Activated naive CD4-positive, alpha-beta T cell (primary cell): ENCODE measurements at regions not wholly inside any gene's neighbourhood (a gene's known extent, or its start where the extent isn't known, plus 50 kb on each side); places are given as distances from the start of the nearest gene placed in this dataset.

Source experiments
- DNase-seq, 4 experiments: peaks; one replicate each; lab custom pipeline; 2025; lab: John Stamatoyannopoulos, UW

DNA sequence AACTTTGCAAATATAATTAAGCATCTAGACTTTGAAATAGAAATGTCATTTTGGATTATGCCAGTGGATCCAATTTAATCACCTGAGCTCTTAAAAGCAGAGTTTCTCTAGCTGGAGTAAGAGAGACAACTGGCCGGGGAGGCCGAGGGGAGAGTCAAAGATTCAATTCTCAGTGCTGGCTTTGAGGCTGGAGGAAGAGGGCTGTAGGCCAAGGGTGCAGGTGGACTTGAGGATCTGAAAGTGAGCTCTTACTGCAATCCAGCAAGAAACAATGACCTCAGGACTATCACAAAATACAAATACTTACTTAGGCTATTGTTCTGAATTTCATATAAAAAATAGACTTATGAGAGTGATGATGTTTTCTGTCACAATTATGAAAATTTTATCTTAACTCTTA, 814.5 kb downstream of the CBLN2 start:
- DNase-seq: no peak

DNA sequence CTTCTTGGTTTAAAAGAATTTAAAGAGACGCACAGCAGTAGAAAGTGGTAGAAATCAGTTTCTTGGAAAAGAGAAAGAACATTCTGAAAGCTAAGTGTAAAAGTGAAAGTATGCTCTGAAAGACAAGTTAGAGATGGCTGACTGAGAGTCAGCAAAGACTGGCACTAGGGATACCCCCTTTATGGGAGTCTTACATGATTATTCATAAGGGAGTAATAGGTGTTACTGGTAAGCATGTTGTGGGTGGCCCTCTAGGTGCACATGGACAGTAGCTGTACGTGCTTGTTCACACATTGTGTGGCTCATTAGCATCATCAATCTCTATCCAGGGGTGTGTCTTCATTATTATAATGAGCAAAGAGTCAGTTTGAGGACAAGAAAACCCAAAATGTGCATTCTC, 816.2 kb downstream of the CBLN2 start:
- no peak for DNase-seq

DNA sequence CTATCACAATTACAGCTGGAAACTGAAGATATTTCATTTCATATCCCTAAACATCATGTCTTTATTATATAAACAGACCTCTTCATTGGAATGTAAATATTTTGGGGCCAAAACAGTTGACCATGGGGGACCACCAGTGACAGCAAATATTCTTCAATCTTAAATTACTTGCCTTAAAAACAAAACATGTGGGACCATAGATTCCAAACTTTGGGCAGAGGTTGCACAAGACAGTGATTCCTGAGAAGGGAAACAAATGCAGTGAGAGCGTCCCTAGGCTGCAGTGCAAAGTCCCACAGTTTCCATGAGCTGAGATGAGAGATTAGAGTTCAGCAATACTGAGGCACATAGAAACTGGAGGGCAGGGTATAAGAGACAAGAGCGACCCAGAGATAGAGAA, 818.9 kb downstream of the CBLN2 start:
- DNase-seq: no peak

DNA sequence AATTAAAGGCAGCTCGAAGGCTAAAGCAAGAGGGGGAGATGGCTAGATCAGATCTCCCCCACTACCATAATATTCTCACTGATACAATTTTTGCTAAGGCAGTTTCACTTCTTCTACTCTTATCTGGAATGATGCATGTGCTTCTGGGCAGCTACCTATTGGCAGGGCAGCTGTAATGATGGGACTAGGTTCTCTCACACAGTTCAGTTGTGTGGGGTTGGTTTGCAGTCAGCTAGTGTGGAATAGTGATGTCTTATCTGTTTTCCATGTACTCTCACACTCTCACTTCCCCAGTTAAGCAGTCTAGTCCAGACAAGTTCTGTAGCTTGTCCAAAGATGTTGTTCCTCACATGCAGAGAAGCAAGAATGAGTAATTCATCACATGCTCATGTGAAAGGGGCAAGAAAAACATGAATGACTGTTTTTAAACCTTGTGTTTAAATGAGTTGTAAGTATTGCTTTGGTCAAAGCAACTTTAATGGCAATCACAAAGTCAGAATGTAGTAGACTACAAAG, 836.1 kb downstream of the CBLN2 start:
- DNase-seq: no peak

DNA sequence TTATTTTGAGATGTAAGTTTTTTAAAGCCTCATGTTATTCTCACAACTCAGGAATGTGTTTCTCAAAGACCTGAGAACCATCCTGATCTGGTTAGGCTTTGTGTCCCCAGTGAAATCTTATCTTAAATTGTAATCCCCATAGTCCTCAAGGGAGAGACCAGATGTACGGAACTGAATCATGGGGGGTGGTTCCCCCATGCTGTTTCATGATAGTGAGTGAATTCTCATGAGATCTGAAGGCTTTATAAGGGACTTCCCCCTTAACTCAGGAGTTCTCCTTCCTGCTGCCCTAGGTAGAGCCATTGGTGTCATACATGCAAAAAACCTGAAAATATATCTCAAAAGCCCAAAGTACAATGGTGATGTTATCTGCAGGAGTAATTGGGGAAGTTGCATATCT, 836.7 kb downstream of the CBLN2 start:
- no peak for DNase-seq

DNA sequence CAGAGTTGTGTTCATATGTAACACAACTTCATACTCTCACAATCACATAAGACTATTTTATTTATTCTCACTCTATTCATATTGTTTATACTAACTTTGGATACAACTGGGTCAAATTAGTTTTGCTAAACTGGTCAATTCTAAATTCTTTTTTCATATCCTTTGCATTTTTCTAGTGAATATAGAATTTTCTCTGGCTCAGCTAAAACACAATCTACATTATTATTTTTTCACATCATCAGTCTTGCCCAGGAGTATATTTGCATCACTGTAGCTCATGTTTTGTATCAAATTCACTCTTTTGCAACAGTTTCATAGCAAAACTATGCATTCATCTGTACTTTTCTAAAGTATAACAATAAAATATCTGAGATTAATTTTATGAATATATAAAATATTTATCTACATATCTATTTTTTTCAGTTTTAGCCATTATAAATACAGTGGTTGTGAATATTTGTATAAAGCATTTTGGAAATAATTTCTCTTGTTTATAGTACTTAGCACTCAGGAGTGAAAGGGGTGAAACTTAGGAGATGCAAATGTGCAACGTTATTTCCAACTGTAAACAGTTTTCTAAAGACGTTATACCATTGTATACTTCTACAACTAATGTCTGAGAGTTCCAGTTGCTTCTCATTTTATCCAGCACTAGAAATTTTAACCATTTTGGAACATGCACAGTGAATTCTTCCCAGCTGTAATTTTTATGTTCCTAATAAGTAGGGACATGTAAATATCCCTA, 854.6 kb downstream of the CBLN2 start:
- DNase-seq: no peak

DNA sequence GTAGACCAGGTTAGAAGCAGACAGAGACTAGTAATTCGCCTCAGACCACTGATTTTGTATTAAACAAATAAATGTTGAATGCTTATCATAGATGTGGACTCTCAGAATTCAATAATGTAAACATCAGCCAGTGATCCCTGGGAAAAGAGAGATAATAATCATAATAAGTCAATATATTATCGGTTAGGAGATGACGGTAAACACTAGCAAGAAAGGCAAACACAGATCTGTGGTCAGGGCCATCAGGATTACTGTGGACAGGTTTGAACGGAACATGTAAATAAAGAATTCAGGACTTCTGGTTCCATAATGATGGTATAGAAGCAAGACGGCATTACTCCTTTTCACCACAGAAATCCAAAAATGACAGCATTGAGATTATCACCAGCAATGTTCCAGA, 861.6 kb downstream of the CBLN2 start:
- DNase-seq: no peak

DNA sequence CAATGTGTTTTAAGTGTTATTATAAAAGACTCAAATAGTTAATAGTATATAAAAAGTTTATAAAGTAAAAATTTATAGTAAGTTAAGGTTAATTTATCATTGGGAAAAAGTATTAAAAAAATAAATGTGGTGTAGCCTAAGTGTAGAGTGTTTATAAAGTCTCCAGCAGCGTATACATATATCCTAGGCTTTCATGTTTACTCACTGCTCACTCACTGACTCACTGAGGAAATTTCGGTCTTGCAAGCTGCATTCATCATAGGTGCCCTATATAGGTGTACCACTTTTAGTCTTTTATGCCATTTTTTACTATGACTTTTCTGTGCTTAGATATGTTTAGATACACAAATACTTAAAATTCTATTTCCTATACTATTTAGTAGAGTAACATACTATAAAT, 866.0 kb downstream of the CBLN2 start:
- no peak for DNase-seq

DNA sequence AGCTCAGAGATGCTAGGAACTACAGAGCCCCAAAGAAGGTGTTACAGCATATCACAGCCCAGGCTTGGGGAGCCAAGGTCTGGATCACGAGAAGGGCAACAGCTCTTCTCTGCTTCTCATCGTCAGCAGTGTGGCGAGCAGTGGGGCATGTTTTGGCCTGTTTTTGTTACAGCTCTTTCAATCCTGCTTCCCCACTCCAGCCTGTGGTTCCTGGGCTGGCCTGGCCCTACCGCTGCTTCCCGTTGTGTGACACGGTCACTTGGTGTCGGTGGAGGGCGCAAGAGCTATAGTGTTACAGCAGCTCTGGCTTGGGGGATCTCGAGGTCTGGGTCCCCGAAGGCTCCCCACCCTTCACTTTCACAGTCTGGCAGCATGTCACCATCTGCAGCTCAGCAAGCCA, 870.2 kb downstream of the CBLN2 start:
- DNase-seq: no peak

DNA sequence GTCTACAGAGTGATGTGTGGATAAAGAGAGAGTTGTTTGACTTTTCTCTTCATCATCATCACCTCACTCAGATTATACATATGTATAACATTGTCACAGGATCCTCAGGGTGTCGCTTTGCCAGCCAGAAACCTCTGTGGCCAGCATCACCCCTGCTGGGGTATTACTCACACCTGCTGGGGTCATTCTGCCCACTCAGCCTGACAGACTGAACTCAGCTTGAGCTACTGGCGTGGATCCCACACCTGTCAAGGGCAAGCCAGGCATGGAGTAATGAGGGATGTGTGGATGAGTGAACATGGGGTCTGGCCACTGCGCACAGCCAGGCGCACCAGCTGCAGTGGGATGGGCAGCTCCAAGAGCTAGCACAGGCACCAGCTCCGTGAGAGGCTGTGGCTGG, 870.6 kb downstream of the CBLN2 start:
- no peak for DNase-seq

DNA sequence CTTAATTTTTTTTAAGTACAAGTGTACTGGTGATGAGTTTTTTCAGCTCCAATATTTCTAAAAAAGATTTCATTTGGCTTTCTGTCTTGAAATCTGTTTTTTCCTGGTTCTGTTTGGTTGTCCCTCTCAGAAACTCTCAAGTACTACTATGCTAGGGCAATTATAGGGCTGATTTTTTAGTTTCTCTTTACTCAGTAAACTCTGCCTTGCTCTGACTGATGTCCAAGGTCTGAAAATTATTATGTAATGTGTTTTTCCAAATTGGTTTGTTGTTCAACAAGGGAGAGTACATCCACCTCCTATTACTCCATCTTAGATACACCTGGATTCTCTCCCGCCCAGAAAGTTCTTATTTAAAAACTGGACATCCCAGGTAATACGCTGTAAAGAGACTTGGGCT, 877.7 kb downstream of the CBLN2 start:
- DNase-seq: no peak

DNA sequence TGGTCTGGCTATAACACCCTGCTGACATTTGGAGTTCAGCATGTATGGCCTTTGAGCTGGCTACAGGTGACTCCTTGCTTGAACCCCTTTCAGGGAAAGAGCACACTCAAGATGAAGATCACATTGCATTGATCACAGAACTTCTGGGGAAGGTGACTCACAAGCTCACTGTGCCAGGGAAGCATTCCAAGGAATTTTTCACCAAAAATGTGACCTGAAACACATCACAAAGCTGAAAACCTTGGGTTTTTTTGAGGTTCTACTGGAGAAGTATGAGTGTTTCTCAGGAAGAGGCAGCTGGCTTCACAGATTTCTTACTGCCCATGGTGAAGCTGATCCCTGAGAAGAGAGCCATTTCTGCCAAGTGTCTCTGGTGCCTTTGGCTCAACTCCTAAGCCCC, 879.0 kb downstream of the CBLN2 start:
- DNase-seq: no peak

DNA sequence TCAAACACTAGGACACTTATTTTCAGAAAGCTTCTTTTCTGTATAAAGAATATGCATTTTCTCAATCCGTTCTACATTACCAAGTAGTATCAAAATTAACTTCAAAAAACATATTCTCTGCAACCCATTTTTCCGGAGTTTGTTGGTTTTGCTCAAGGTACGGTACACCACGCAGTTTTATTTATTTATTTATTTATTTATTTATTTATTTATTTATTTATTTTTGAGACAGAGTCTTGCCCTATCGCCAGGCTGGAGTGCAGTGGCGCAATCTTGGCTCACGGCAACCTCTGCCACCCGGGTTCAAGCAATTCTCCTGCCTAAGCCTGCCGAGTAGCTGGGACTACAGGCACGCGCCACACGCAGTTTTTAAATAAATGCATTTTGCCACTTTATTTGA, 900.3 kb downstream of the CBLN2 start:
- no peak for DNase-seq

DNA sequence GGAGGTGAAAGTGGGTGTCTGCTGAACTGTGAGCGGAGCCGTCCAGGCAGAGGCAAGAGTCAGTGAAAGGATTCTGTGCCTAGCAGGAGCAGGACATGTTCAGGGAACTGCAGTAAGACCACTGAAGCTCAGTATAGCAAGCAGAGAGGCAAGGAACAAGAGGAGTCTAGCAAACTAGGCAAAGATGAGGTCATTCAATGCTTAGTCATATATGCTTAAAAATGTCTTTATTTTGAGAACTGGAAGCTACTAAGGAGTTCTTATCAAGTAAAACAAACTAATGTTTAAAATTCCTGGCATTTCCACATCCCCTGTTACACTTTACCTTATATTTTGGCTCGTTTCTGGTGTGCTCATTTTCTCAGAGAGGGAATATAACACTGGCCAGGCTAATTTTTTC, 913.4 kb downstream of the CBLN2 start:
- DNase-seq: no peak

DNA sequence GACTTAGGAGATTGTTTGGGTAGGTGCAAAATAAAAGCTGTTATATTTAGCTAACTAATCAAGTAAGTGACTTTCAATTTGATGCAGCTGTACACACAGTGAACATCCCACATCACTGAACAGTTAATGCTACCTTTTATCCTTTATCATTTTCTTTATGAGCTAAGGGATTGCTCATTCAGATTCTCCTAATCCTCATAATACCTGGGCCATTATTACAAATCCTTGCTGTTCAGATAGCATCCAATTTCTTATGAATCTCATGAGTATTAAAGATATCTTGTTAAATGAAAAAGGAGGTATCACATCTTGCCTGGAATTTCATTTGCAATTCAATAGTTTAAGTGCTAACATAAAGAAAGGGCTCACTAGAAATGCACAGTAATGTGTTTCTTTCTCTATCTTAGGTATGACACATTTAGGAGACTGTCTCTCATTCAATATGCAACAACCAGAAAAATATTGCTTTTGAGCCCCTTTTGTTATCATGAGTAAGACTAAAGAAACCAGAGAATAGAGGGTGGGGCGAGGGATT, 918.5 kb downstream of the CBLN2 start:
- no peak for DNase-seq

DNA sequence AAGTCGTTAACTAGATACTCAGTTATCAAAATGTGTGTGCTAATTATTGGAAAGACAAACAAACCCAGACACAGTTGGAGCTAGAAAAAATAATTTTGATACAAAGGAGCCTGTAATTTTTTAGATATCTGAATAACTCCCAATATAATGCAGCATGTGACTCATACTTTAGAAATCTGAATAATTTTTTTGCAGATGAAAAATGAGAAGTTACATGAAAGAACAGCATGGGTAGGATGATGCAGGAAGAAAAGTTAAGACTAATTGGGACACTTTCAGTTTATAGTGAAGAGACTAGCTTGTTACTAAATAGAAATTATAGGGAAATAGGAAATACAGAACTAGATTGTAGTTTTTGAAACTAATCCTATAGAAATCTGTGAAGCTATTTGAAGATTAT, 945.8 kb downstream of the CBLN2 start:
- DNase-seq: no peak

DNA sequence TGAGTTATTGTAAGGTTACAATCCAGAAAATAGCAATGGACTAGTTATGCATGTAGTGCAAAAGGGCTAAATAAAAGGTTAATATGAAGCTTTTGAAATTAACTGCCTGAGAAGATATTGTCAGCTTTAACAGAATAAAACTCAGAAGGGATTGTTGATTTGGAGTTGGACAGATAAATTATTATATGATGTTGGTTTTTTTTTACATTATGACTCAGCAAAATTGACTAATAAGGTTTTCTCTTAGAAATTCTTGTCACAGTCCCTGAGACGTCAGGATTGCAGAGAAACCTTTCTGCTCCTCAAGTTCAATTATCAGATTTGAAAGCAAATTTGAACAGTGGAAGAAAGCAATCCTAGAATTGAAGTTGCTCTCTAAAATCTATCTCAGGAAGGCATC, 946.9 kb downstream of the CBLN2 start:
- DNase-seq: no peak

DNA sequence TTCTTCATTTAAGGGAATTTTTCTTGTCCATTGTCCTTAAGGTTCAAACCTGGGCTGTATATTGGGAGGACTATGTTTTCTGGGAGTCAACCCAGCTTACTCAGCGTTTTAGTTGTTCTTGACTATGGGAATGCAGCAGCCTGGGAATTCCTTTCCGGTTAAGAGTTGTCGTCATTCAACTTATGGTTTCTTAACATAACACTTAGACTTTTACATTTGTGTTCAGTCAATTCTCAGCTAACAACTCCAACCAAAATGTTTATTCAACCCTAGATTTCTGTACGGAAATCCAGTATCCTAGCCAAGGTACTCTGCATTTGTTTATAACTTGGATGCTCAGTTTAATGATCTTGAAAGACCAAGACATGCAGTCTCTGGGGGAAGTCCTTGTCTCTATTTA, 960.9 kb downstream of the CBLN2 start:
- DNase-seq: no peak

DNA sequence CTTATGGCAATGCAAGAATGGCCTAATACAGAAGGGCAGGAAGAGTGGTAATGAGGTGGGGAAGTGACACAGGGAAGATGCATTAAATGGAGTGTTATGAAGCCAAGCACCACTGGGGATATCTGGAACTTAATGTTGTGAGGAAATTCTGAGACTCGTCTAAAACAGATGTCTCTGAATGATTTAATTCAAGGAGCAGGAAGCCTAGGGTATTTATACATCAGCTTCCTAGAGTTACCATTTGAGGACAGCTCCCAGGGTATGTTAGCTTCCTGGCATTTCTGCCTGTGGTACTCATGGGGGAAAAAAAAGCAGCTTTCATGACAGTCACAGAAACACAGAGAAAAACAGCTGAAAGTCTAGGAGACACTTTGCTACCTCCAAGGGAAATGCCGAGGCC, 989.5 kb downstream of the CBLN2 start:
- DNase-seq: no peak

DNA sequence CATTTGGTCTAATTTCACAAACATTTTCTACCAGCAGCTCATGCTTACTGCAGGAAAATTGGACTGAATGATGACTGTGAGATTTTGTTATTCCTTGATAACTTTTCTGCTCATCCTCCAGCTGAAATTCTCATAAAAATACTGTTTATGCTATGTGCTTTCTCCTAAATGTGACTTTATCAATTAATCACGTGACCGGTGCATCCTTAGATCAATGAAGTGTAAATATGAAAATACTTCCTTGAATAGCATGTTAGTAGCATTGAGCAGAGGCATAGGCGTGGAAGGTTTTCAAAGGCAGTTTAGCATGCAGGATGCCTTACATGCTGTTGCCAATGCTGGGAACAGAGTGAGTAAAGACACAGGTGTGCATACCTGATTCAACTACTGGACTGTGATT, 1002.5 kb downstream of the CBLN2 start:
- DNase-seq: no peak

DNA sequence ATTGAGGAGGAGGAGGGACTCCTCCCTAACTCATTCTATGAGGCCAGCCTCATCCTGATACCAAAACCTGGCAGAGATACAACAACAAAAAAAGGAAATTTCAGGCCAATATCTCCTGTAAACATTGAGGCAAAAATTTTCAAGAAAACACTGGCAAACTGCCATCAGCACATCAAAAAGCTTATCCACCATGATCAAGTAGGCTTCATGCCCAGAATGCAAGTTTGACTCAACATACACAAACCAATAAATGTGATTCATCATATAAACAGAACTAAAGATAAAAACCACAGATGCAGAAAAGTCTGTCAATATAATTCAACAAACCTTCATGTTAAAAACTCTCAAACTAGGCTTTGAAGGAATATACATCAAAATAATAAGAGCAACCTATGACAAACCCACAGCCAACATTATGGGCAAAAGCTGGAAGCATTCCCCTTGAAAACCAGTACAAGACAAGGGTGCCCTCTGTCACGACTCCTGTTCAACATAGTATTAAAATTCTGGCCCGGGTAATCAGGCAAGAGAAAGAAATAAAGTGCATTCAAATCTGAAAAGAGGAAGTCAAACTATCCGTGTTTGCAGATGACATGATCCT, 1014.3 kb downstream of the CBLN2 start:
- no peak for DNase-seq

DNA sequence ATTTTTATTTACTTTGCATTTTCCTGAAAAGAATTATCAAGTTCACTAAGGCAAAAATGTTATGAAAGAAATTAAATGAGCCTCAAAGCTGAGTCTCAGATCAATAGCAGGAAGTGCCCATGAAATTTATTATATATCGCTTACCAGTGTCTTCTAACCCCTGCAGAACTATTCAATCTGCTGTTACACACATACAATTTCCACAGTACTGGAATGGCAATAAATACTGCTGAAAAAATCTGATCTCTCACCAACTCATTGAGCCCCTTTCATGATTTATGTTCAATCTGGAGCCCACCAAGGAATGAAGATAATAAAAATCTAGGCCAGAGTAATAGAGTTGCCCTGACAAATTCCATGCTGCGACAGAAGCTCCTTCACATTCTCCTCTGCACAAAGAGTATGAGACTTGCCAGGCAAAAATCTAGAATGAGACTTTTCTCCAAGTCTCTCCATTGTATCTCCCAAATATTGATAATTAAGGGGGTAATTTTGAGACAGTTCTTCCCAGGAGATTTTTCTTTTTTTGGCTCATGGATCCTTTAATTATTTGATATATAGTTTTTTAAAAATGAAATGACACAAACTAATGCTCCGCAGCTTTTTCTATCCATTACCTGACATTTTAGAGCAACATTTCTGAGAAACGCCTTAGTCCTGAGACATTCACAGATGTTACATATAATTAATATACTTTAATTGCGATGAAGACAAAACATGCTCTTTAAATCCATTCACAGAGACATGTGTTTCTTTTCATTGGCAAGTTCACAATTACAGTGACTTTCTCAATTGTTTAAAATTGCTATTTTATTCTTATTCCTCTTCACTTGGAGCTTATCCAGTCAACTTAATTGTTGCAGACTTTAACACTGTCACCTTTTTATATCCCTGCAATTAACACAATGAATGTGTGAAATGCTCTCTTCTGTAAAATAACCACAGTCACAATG, 1020.4 kb downstream of the CBLN2 start:
- no peak for DNase-seq

DNA sequence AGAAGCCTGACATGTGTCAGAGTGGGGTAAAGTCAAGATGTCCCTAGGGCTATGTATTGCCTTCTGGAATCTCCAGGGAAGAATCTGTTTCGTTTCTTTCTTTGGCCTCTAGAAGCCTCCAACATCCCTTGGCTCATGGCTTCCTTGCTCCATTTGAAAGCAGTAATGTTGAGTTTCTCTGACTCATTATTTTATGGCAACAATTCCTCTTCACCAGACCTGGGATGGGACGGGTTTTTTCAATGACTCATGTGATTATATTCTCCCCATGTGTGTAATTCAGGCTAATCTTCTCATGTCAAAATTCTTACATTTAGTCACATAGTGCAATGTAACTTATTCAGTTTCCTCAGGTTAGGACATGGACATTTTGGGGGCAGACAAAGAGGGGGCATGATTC, 1038.6 kb downstream of the CBLN2 start:
- no peak for DNase-seq
